Suprapubic skin (tissue), 3 donors: ENCODE measurements at regions not wholly inside any gene's neighbourhood (a gene's known extent, or its start where the extent isn't known, plus 50 kb on each side); places are given as distances from the start of the nearest gene placed in this dataset.

Experiments
- CTCF ChIP-seq, 2 donors: fragments of 200-600 bp in 1 of 2; fragments of 450-650 bp in 1 of 2; sonication (generic) in 1 of 2; IDR thresholded peaks; one replicate each; pipeline ENCODE4 v1.5.1; 2016 to 2019; ENCODE audit warnings: antibody characterized with exemption in 2 of 2, mild to moderate bottlenecking in 1 of 2, moderate library complexity in 1 of 2
- POLR2A ChIP-seq, 2 donors: fragments of 450-650 bp; IDR thresholded peaks; one replicate each; pipeline ENCODE4 v1.6.1; 2017; ENCODE audit warnings: antibody characterized with exemption in 2 of 2, mild to moderate bottlenecking in 2 of 2, moderate library complexity in 2 of 2

- no peak for TF ChIP-seq CTCF (IDR thresholded peaks at IDR 0.05)
- no peak for TF ChIP-seq POLR2A (IDR thresholded peaks at IDR 0.05)
Observed at GRCh38 chr18:1302861-1303260, 398.2 kb downstream of the ADCYAP1 start.
